Muscle layer of duodenum (tissue), 2 donors: ENCODE measurements at regions not wholly inside any gene's neighbourhood (a gene's known extent, or its start where the extent isn't known, plus 50 kb on each side); places are given as distances from the start of the nearest gene placed in this dataset.
"Not testable (repeated sequence)": the region's sequence is repeated elsewhere in the genome, so short reads cannot be mapped to it uniquely, and the experiment has no call there.

Experiments used
- H3K27ac ChIP-seq: one replicate; pipeline ENCODE4 v1.7.0; 2013; ENCODE audit warnings: mild to moderate bottlenecking, low read length
- H3K27me3 ChIP-seq: one replicate; pipeline ENCODE4 v1.7.0; 2013; ENCODE audit warnings: low read depth, mild to moderate bottlenecking, control low read depth, low read length
- H3K36me3 ChIP-seq, 2 donors: one replicate each; pipeline ENCODE4 v1.7.0; 2013; ENCODE audit warnings: low read length in 2 of 2, control low read depth in 1 of 2, mild to moderate bottlenecking in 1 of 2; ENCODE audit not compliant: insufficient read depth in 2 of 2, control insufficient read depth in 1 of 2
- H3K4me1 ChIP-seq, 2 donors: one replicate each; pipeline ENCODE4 v1.7.0; 2013; ENCODE audit warnings: low read length in 2 of 2, mild to moderate bottlenecking in 2 of 2, control low read depth in 1 of 2, moderate library complexity in 1 of 2; ENCODE audit not compliant: insufficient read depth in 2 of 2, control insufficient read depth in 1 of 2
- H3K4me3 ChIP-seq, 2 donors: one replicate each; pipeline ENCODE4 v1.7.0; 2013; ENCODE audit warnings: low read length in 2 of 2, low read depth in 1 of 2, mild to moderate bottlenecking in 1 of 2
- H3K9me3 ChIP-seq, 2 donors: one replicate each; pipeline ENCODE4 v1.7.0; 2013; ENCODE audit warnings: low read length in 2 of 2, control low read depth in 1 of 2, mild to moderate bottlenecking in 1 of 2; ENCODE audit not compliant: control insufficient read depth in 1 of 2
- donor health status: healthy.

GRCh38 chr16:29112755-29113347 is 128.0 kb downstream of the LAT start:
- Histone ChIP-seq H3K4me1 (peaks cover 0 to 4% of the 10 kb centered on the region in 2 donors), H3K36me3 (peaks cover 0 to 13% of the 10 kb centered on the region in 2 donors), H3K4me3 (no peak overlapping the region), H3K27ac (no peak overlapping the region), H3K9me3 (no peaks in the 10 kb centered on the region), H3K27me3 (no peaks in the 10 kb centered on the region)

GRCh38 chr16:29111901-29112680 is 127.2 kb downstream of the LAT start:
- H3K4me3 ChIP-seq, H3K9me3 ChIP-seq, H3K27ac ChIP-seq, H3K27me3 ChIP-seq, H3K36me3 ChIP-seq, H3K4me1 ChIP-seq: not testable (repeated sequence)

GRCh38 chr16:29111421-29111820 is 126.6 kb downstream of the LAT start:
- Histone ChIP-seq H3K27ac (no peak overlapping the region), H3K9me3 (no peaks in the 10 kb centered on the region), H3K27me3 (no peaks in the 10 kb centered on the region), H3K36me3 (peaks cover 0 to 5% of the 10 kb centered on the region in 2 donors), H3K4me3 (no peak overlapping the region), H3K4me1 (peaks cover 0 to 4% of the 10 kb centered on the region in 2 donors)

GRCh38 chr16:29108625-29109169 is 123.8 kb downstream of the LAT start:
- not testable (repeated sequence) for H3K27ac ChIP-seq, H3K36me3 ChIP-seq, H3K9me3 ChIP-seq, H3K27me3 ChIP-seq, H3K4me3 ChIP-seq, H3K4me1 ChIP-seq

- H3K9me3 ChIP-seq = no peaks in the 10 kb centered on the region
- H3K4me1 ChIP-seq = no peaks in the 10 kb centered on the region
- no peaks in the 10 kb centered on the region for H3K36me3 ChIP-seq
- no peak overlapping the region for H3K4me3 ChIP-seq
- H3K27me3 ChIP-seq = no peaks in the 10 kb centered on the region
- H3K27ac ChIP-seq = no peak overlapping the region
Measured at GRCh38 chr16:29107299-29107698, 122.4 kb downstream of the LAT start.

GRCh38 chr16:29106259-29106908 is 121.5 kb downstream of the LAT start:
- not testable (repeated sequence) for H3K4me3 ChIP-seq, H3K27ac ChIP-seq, H3K9me3 ChIP-seq, H3K36me3 ChIP-seq, H3K4me1 ChIP-seq, H3K27me3 ChIP-seq

GRCh38 chr16:29104600-29104999 is 119.7 kb downstream of the LAT start:
- H3K9me3 ChIP-seq, H3K4me3 ChIP-seq, H3K27ac ChIP-seq, H3K36me3 ChIP-seq, H3K4me1 ChIP-seq, H3K27me3 ChIP-seq: not testable (repeated sequence)

- not testable (repeated sequence) for H3K27ac ChIP-seq, H3K27me3 ChIP-seq, H3K36me3 ChIP-seq, H3K4me3 ChIP-seq, H3K9me3 ChIP-seq, H3K4me1 ChIP-seq
Measured at GRCh38 chr16:29097965-29098364, 113.1 kb downstream of the LAT start.

- not testable (repeated sequence) for H3K9me3 ChIP-seq, H3K4me1 ChIP-seq, H3K27ac ChIP-seq, H3K36me3 ChIP-seq, H3K4me3 ChIP-seq, H3K27me3 ChIP-seq
Measured at GRCh38 chr16:29094729-29095624, 110.1 kb downstream of the LAT start.

- H3K4me1 ChIP-seq, H3K27me3 ChIP-seq, H3K27ac ChIP-seq, H3K4me3 ChIP-seq, H3K9me3 ChIP-seq, H3K36me3 ChIP-seq: not testable (repeated sequence)
Measured at GRCh38 chr16:29094325-29094724, 109.5 kb downstream of the LAT start.

- not testable (repeated sequence) for H3K27ac ChIP-seq, H3K9me3 ChIP-seq, H3K4me1 ChIP-seq, H3K36me3 ChIP-seq, H3K27me3 ChIP-seq, H3K4me3 ChIP-seq
Measured at GRCh38 chr16:29089679-29090078, 104.8 kb downstream of the LAT start.
